ENCODE measurements at regions not wholly inside any gene's neighbourhood (a gene's known extent, or its start where the extent isn't known, plus 50 kb on each side); places are given as distances from the start of the nearest gene placed in this dataset.

GRCh38 chr7:109983618-109984017 is 1107.3 kb upstream of the LRRN3 start:
- no peak for DNase-seq (ENCODE audit: low read depth, low spot score)
- WGBS (ENCODE audit: insufficient coverage, insufficient read length), result no CpG with 5 or more reads among the region's 1 CpG
- no peaks in the 10 kb centered on the region for H3K27me3 ChIP-seq (ENCODE audit: control insufficient read depth, insufficient read depth, low read length)

DNA sequence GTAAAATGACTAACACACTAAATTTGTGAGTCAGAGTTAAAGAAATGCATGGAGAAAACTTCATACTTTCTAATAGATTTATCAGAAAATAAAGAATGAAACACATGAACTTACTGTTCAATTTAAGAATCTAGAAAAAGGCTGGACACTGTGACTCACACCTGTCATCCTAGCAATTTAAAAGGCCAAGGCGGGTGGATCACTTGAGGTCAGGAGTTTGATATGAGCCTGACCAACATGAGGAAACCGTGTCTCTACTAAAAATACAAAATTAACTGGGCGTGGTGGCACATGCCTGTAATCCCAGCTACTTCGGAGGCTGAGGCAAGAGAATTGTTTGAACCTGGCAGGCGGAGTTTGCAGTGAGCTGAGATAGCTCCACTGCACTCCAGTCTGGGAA is 1106.2 kb upstream of the LRRN3 start:
- Histone ChIP-seq H3K27ac (ENCODE audit: low read length) (no peak overlapping the region), H3K27me3 (ENCODE audit: control insufficient read depth, insufficient read depth, low read length) (no peaks in the 10 kb centered on the region), H3K9me3 (ENCODE audit: control insufficient read depth, insufficient read depth, low read length) (peaks cover 2% of the 10 kb centered on the region; the same call in 1 of the 2 replicates), H3K4me1 (ENCODE audit: control insufficient read depth, insufficient read depth, low read length) (no peaks in the 10 kb centered on the region), H3K4me3 (ENCODE audit: low read length) (no peak overlapping the region), H3K36me3 (ENCODE audit: control insufficient read depth, insufficient read depth, low read length) (no peaks in the 10 kb centered on the region)
- WGBS (ENCODE audit: insufficient coverage, insufficient read length), result no CpG with 5 or more reads among the region's 5 CpGs
- no peak for DNase-seq (ENCODE audit: low read depth, low spot score)

More at GRCh38 chr7:109983618-109984017, 1107.3 kb upstream of the LRRN3 start:
- H3K36me3 ChIP-seq (ENCODE audit: control insufficient read depth, insufficient read depth, low read length), result no peaks in the 10 kb centered on the region
- H3K4me3 ChIP-seq (ENCODE audit: low read length), result no peak overlapping the region
- no peaks in the 10 kb centered on the region for H3K4me1 ChIP-seq (ENCODE audit: control insufficient read depth, insufficient read depth, low read length)
- no peak overlapping the region for H3K27ac ChIP-seq (ENCODE audit: low read length)
- H3K9me3 ChIP-seq (ENCODE audit: control insufficient read depth, insufficient read depth, low read length), result peaks cover 2% of the 10 kb centered on the region; the same call in 1 of the 2 replicates

GRCh38 chr7:109986701-109987100 is 1104.2 kb upstream of the LRRN3 start:
- peaks cover 2% of the 10 kb centered on the region; the same call in 1 of the 2 replicates for H3K9me3 ChIP-seq (ENCODE audit: control insufficient read depth, insufficient read depth, low read length)
- no peaks in the 10 kb centered on the region for H3K27me3 ChIP-seq (ENCODE audit: control insufficient read depth, insufficient read depth, low read length)
- WGBS (ENCODE audit: insufficient coverage, insufficient read length), result 100% methylated on average over 1 of the region's 2 CpGs
- no peak for DNase-seq (ENCODE audit: low read depth, low spot score)
- no peak overlapping the region for H3K27ac ChIP-seq (ENCODE audit: low read length)
- no peaks in the 10 kb centered on the region for H3K4me1 ChIP-seq (ENCODE audit: control insufficient read depth, insufficient read depth, low read length)
- no peaks in the 10 kb centered on the region for H3K36me3 ChIP-seq (ENCODE audit: control insufficient read depth, insufficient read depth, low read length)
- H3K4me3 ChIP-seq (ENCODE audit: low read length), result no peak overlapping the region

DNA sequence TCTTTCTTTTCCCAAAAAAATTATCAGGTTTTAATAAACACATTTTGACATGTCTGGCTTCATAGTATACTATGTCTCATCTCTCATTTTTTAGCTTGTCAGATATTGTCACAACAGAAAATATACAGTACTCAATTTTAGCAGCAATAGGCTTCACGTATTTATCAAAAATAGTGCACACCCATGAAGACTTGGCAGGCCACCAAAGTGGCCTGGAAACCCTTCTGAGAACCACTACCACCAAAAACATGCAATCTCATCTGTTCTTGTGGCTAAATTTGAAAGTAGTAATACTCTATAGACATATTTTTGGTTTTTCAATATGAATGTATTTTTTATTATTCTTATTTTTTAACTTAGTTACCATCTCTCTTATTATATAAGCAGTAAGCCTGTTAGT is 1094.5 kb upstream of the LRRN3 start:
- Histone ChIP-seq H3K4me3 (ENCODE audit: low read length) (no peak overlapping the region), H3K27ac (ENCODE audit: low read length) (no peak overlapping the region), H3K27me3 (ENCODE audit: control insufficient read depth, insufficient read depth, low read length) (no peaks in the 10 kb centered on the region), H3K9me3 (ENCODE audit: control insufficient read depth, insufficient read depth, low read length) (no peaks in the 10 kb centered on the region), H3K4me1 (ENCODE audit: control insufficient read depth, insufficient read depth, low read length) (no peaks in the 10 kb centered on the region), H3K36me3 (ENCODE audit: control insufficient read depth, insufficient read depth, low read length) (no peaks in the 10 kb centered on the region)
- DNase-seq (ENCODE audit: low read depth, low spot score), result no peak
- no CpG with 5 or more reads among the region's 1 CpG for WGBS (ENCODE audit: insufficient coverage, insufficient read length)

GRCh38 chr7:109996927-109997326 is 1094.0 kb upstream of the LRRN3 start:
- no peaks in the 10 kb centered on the region for H3K9me3 ChIP-seq (ENCODE audit: control insufficient read depth, insufficient read depth, low read length)
- no peaks in the 10 kb centered on the region for H3K27me3 ChIP-seq (ENCODE audit: control insufficient read depth, insufficient read depth, low read length)
- H3K27ac ChIP-seq (ENCODE audit: low read length), result no peak overlapping the region
- WGBS (ENCODE audit: insufficient coverage, insufficient read length), result no CpG with 5 or more reads among the region's 1 CpG
- no peaks in the 10 kb centered on the region for H3K4me1 ChIP-seq (ENCODE audit: control insufficient read depth, insufficient read depth, low read length)
- no peak for DNase-seq (ENCODE audit: low read depth, low spot score)
- no peak overlapping the region for H3K4me3 ChIP-seq (ENCODE audit: low read length)
- H3K36me3 ChIP-seq (ENCODE audit: control insufficient read depth, insufficient read depth, low read length), result no peaks in the 10 kb centered on the region

DNA sequence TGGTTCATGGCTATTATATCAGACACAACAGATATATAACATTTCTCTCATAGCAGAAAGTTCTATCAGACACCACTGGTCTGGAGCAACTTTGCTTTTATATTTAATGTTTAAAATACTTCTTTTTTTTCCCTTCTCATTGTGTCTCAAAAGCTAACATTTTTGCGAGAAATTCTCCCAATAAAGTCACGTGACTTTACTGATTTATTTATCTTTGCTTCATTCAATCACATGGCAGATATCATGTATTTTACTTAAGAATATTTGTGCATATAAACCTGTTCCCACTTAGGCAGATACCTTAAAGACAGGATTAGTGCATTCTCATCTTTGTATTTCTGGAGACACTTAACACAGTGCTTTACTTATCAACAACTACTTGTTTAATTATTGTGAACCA is 1093.1 kb upstream of the LRRN3 start:
- no peak for DNase-seq (ENCODE audit: low read depth, low spot score)
- H3K36me3 ChIP-seq (ENCODE audit: control insufficient read depth, insufficient read depth, low read length), result no peaks in the 10 kb centered on the region
- no peak overlapping the region for H3K4me3 ChIP-seq (ENCODE audit: low read length)
- no CpG with 5 or more reads among the region's 2 CpGs for WGBS (ENCODE audit: insufficient coverage, insufficient read length)
- no peaks in the 10 kb centered on the region for H3K4me1 ChIP-seq (ENCODE audit: control insufficient read depth, insufficient read depth, low read length)
- no peaks in the 10 kb centered on the region for H3K9me3 ChIP-seq (ENCODE audit: control insufficient read depth, insufficient read depth, low read length)
- no peaks in the 10 kb centered on the region for H3K27me3 ChIP-seq (ENCODE audit: control insufficient read depth, insufficient read depth, low read length)
- no peak overlapping the region for H3K27ac ChIP-seq (ENCODE audit: low read length)

DNA sequence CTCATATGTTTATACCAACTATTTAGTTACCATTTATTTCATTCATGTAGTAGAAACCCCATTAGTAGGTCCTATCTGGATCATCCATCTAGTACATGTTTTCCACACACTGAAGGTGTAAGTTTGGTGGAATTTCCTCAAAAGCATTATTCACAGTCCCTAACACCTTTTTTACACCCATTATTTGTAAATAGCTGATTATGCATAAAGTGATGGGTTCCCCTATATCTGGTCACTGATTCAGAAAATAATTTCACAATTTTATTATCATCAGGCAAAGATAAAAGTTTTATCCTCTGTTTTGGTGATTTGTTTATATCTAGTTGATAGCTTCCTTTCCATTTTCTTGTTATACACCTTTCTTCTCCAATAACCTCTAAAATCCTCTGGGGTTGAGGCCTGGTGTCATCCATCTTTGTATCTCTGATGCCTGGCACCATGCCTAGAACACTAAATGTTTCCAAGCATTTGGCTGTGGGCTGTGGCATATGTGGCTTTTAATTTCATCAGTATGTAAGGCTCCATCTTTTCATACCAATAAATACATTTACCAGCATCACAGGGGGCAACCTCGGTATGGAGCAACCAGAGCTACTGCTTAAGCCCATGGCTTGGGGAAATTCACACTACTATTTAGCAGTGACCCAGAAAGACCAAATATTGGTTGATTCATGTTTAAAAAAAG is 1089.5 kb upstream of the LRRN3 start:
- no peaks in the 10 kb centered on the region for H3K27me3 ChIP-seq (ENCODE audit: control insufficient read depth, insufficient read depth, low read length)
- WGBS (ENCODE audit: insufficient coverage, insufficient read length), result no CpG with 5 or more reads among the region's 1 CpG
- no peak overlapping the region for H3K27ac ChIP-seq (ENCODE audit: low read length)
- H3K4me1 ChIP-seq (ENCODE audit: control insufficient read depth, insufficient read depth, low read length), result no peaks in the 10 kb centered on the region
- H3K9me3 ChIP-seq (ENCODE audit: control insufficient read depth, insufficient read depth, low read length), result no peaks in the 10 kb centered on the region
- DNase-seq (ENCODE audit: low read depth, low spot score), result no peak
- H3K4me3 ChIP-seq (ENCODE audit: low read length), result no peak overlapping the region
- no peaks in the 10 kb centered on the region for H3K36me3 ChIP-seq (ENCODE audit: control insufficient read depth, insufficient read depth, low read length)

DNA sequence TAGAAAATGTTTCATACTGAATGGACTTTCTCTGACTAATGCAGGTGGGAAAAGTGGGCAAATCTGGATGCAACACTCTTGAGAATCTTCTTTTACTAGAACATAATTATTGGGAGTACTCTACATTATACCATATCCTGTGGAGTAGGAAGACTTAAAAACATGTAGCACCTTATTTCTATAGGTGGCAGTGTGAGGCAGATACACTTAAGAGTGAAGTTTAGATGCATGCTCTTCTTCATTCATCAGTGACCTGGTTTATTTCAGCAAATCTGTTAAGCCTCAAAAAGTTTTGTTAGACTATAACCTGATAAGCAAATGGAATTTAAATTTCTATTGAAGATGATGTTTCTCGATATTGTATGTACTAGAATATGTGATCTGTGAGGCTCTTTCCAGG is 1087.1 kb upstream of the LRRN3 start:
- Histone ChIP-seq H3K9me3 (ENCODE audit: control insufficient read depth, insufficient read depth, low read length) (no peaks in the 10 kb centered on the region), H3K27ac (ENCODE audit: low read length) (no peak overlapping the region), H3K36me3 (ENCODE audit: control insufficient read depth, insufficient read depth, low read length) (no peaks in the 10 kb centered on the region), H3K4me1 (ENCODE audit: control insufficient read depth, insufficient read depth, low read length) (no peaks in the 10 kb centered on the region), H3K27me3 (ENCODE audit: control insufficient read depth, insufficient read depth, low read length) (no peaks in the 10 kb centered on the region), H3K4me3 (ENCODE audit: low read length) (no peak overlapping the region)
- WGBS (ENCODE audit: insufficient coverage, insufficient read length), result no CpG with 5 or more reads among the region's 1 CpG
- no peak for DNase-seq (ENCODE audit: low read depth, low spot score)

GRCh38 chr7:110007320-110008063 is 1083.4 kb upstream of the LRRN3 start:
- Histone ChIP-seq H3K4me3 (ENCODE audit: low read length) (no peak overlapping the region), H3K4me1 (ENCODE audit: control insufficient read depth, insufficient read depth, low read length) (no peaks in the 10 kb centered on the region), H3K27me3 (ENCODE audit: control insufficient read depth, insufficient read depth, low read length) (no peaks in the 10 kb centered on the region), H3K9me3 (ENCODE audit: control insufficient read depth, insufficient read depth, low read length) (no peaks in the 10 kb centered on the region), H3K36me3 (ENCODE audit: control insufficient read depth, insufficient read depth, low read length) (no peaks in the 10 kb centered on the region), H3K27ac (ENCODE audit: low read length) (no peak overlapping the region)
- no peak for DNase-seq (ENCODE audit: low read depth, low spot score)
- WGBS (ENCODE audit: insufficient coverage, insufficient read length), result no CpG with 5 or more reads among the region's 4 CpGs

DNA sequence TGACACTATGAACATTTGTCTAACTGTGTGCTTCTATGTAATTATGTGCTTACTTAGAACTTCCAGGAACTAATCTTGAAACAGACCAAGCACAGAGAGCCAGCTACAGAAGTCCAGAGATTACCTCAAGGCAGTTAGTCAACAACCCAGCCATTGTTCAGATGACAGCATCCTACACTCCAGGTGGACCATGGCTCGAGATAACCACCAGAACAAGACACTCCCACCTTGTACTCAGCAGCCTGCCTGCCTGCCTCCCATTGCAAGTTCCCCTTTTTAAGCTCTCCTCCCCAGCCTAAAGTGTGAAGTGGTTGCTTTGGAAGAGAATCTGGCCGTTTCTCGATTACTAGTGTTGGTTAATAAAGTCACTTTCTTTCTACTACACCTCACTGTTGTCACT is 1080.6 kb upstream of the LRRN3 start:
- Histone ChIP-seq H3K27ac (ENCODE audit: low read length) (no peak overlapping the region), H3K4me3 (ENCODE audit: low read length) (no peak overlapping the region), H3K27me3 (ENCODE audit: control insufficient read depth, insufficient read depth, low read length) (no peaks in the 10 kb centered on the region), H3K9me3 (ENCODE audit: control insufficient read depth, insufficient read depth, low read length) (no peaks in the 10 kb centered on the region), H3K4me1 (ENCODE audit: control insufficient read depth, insufficient read depth, low read length) (no peaks in the 10 kb centered on the region), H3K36me3 (ENCODE audit: control insufficient read depth, insufficient read depth, low read length) (no peaks in the 10 kb centered on the region)
- no peak for DNase-seq (ENCODE audit: low read depth, low spot score)
- no CpG with 5 or more reads among the region's 3 CpGs for WGBS (ENCODE audit: insufficient coverage, insufficient read length)
